ENCODE measurements at regions not wholly inside any gene's neighbourhood (a gene's known extent, or its start where the extent isn't known, plus 50 kb on each side); places are given as distances from the start of the nearest gene placed in this dataset.
"Not testable (repeated sequence)": the region's sequence is repeated elsewhere in the genome, so short reads cannot be mapped to it uniquely, and the experiment has no call there.

GRCh38 chr13:81080911-81081454 is 740.1 kb upstream of the SPRY2 start:
- no peak for DNase-seq

DNA sequence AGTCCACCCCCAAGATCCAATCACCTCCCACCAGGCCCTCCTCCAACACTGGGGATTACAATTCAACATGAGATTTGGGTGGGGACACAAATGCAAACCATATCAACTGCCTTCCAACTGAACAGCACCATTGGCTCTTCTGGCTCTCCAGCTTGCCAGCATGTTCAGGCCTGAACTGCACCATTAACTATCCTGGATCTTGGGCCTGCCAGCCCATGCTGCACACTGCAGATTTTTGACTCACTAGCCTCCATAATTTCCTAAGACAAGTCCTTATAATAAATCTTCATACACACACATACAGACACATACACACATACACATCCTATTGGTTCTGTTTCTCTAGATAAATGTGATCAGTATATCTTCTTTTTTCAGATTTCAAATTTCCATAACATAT is 737.1 kb upstream of the SPRY2 start:
- DNase-seq = no peak

DNA sequence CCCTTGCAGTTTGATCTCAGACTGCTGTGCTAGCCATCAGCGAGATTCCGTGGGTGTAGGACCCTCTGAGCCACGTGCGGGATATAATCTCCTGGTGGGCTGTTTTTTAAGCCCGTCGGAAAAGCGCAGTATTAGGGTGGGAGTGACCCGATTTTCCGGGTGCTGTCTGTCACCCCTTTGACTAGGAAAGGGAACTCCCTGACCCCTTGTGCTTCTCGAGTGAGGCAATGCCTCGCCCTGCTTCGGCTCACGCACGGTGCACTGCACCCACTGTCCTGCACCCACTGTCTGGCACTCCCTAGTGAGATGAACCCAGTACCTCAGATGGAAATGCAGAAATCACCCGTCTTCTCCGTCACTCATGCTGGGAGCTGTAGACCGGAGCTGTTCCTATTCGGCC is 728.9 kb upstream of the SPRY2 start:
- not testable (repeated sequence) for DNase-seq

DNA sequence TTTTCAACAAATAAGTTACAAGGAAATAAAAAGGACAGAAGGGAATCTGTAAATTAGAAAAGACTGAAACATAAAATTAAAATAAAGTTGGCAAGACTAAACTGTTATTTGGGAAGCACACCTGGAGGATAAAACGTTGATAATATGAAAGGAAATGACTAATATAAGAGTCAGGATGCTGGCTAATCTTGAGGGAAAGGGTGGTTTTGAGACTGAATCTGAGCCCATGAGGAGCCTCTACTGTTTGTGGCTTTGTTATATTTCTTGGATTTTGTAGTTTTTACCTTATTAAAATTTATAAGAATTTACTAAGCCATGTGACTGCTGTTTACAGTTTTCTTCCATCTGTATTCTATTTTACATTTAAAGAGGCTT is 718.0 kb upstream of the SPRY2 start:
- DNase-seq = no peak

DNA sequence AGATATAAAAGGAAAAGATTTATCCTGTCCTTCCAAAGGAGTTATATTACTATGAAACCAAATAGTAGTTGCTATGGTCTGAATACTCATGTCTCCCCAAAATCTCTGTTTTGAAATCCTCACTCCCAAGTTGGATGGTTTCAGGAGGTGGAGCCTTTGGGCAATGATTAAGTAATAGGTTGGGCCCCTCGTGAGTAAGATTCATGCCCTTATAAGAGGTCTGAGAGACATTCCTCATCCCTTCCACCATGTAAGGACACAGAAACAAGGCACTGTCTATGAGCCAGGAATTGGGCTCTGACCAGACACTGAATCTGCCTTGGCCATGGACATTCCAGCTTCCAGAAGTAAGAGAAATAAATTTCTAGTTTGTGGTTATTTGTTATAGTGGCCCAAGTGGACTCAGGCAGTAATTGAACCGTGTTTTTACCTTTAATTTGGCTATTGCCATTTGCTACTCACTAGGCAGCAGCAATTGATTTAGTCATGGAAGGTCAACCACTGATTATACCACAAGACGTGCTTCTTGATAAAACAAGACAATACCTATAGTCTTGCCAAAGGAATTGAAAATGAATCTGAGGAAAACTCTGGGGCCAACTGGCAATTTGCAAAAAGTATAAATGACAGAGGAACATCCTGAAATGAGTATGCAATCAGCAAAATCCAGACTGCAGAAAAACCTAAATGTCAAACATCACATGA is 717.4 kb upstream of the SPRY2 start:
- no peak for DNase-seq

DNA sequence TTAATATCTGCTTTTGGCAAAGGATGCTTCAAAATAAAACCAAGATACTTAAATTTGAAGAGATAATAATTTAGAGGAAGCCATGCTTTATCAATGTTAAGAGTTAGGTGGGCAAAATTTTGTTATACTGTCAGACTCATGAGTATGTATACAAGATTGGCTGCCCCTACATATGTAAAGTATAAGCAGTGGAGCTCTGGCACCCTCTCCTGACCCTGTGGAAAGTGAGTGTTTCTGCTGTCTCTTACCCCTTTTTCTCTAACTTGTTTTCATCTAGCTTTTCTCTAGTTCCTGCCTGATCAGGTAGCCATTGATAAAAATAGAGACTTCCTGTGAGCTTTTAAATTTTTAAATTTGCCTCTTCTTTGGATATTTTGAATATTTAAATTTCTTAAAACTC is 710.9 kb upstream of the SPRY2 start:
- DNase-seq = peak; percentile 6

- DNase-seq = no peak
Measured at GRCh38 chr13:81048026-81048461, 707.1 kb upstream of the SPRY2 start.

DNA sequence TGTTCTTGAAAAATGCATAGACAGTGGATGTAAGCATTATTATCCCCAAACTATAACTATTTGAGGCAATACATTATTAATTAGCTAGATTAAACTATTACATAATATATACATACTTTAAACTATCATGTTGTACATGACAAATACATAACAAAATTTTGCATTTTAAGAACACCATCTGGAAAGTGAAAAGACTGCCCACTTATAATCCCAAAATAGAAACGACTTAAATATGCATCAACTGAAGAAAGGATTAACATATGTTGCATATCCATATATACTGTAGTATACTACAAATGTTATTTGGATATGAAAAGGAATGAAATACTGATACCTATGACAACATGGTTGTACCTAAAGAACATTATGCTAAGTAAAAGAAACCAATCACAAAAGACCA is 700.8 kb upstream of the SPRY2 start:
- DNase-seq = no peak

DNA sequence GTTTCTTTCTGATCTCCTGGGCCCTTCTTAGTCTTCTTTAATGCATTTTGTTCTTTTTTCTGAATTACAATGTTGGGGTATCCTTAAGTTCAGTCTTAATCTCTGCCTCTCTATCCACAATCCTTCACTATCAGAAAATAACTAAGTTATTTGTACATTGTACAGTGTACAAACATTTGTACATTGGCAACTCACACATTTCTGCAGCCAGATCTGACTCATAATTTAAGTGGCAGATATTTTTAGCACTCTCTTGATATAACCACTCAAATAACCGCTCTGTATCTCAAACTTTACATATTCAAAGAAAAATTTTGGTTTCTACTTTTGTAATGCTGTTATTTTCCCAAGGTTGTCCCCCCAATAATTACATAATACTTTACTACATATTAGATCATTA is 691.1 kb upstream of the SPRY2 start:
- DNase-seq = no peak

GRCh38 chr13:81025091-81025490 is 684.2 kb upstream of the SPRY2 start:
- no peak for DNase-seq

DNA sequence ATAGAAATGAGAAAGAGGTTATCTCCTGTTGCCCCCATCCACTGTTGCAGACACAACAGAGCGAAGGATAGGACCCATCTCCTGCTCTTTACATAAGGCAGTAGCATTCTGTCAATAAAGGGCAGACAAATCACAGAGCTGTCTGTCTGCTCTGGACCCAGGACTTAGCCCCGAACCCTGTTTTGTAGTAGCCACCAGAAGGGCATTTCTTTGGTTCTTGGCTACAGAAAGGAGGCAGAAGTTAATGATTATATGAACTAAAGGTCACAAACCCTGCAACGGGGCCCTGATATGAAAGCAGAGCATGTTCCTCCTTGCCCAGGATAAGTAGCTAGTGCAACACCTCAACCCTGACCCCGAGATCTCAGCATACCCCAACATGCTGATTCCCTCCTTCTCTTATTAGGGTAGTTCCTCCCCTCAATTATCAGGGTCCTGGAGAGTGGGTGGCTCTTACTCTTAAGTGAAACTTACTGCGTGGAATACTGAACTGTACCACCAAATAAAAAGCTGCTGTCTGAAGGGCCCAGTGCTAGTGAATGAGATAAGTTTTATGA is 680.4 kb upstream of the SPRY2 start:
- DNase-seq = no peak

DNA sequence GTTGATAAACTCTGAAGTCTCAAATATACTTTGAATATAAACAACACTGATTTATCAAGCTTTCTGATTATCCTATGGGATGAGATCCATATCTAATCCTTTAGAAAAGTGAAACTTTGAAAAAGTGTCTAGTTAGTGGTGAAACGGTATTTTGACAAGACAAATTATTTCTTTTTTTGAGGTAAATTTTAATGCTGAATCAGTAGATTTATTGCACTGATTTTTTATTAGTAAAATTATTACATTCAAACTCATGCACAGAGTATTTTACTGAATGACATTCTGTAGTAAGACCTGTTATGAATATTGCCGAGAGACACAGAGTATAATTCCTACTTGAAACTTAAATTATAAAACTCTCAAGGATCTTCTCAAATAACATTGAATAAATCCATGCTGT is 679.1 kb upstream of the SPRY2 start:
- no peak for DNase-seq

DNA sequence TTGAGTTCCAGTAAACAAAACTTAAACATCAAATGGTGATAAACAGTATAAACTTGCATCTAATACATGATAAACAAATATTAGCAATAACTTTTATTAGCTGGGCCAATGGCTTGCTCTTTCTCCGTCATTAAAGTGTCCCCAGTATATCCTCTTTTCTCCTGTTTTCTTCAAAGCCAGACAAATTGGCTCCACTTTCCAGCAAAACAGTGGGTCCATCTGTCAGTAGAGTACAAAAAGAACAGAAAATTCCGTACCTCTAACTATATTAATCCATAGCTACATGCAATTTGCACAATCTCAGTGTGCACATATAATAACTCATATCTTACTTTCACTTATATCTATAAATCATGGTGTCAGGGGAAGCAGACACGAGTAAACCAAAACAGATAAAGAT is 678.0 kb upstream of the SPRY2 start:
- DNase-seq = no peak

- DNase-seq = peak; percentile 60
Measured at GRCh38 chr13:81017513-81018152, 676.7 kb upstream of the SPRY2 start.

GRCh38 chr13:81012031-81012430 is 671.1 kb upstream of the SPRY2 start:
- no peak for DNase-seq

DNA sequence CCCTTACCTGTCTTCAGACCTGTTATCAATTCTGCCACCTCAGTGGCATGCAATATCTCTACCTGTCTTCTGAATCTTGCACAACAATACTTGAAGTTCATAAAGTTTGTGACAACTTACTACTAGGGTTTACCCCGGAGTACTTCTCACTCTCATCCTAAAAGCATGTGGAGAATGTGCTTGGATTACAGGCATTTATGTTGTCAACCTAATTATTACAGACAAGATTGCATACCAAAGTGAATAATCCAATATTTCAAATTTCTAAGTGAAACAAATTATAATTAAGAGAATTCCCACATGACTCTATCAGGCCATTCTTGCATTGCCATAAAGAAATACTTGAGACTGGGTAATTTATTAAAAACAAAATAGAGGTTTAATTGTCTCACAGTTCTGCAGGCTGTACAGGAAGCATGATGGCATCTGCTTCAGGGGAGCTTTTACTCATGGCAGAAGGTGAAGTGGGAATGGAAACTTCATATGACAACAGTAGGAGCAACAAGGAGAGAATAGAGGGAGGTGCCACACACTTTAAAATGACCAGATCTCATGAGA is 661.0 kb upstream of the SPRY2 start:
- DNase-seq = no peak

GRCh38 chr13:80998603-80999002 is 657.7 kb upstream of the SPRY2 start:
- not testable (repeated sequence) for DNase-seq

- DNase-seq = no peak
Measured at GRCh38 chr13:80989747-80990146, 648.8 kb upstream of the SPRY2 start.

- DNase-seq = no peak
Measured at GRCh38 chr13:80989241-80989640, 648.3 kb upstream of the SPRY2 start.

GRCh38 chr13:80988391-80989151 is 647.6 kb upstream of the SPRY2 start:
- no peak for DNase-seq

DNA sequence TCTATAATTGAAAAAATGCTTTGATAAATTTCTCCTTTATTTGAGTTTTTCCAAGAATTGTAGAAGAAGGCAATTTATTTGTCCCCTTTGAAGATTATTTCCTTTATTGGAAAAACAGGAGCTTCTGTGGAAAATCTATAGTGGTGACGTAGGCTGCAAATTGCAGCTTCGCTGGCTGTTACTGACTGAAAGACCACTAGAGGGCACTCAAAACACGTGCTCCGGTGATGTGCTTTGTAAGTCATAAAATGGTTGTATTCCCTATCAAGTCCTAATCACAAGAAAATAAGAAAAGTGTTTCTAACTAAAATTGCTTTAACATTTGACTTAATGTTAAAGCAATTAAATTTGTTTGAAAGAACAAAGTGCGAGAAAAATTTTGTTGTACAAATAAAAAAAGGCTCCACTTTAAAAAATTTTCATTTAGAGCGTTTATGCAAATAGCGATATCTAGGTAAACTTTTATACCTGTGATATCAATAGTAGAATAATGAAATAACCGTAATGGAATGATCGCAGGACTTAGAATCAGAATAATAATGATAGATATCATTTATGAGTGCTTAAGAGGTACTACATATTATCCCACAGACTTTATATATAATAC is 638.2 kb upstream of the SPRY2 start:
- peak; percentile 67 for DNase-seq

- DNase-seq = no peak
Measured at GRCh38 chr13:80977168-80977567, 636.2 kb upstream of the SPRY2 start.

DNA sequence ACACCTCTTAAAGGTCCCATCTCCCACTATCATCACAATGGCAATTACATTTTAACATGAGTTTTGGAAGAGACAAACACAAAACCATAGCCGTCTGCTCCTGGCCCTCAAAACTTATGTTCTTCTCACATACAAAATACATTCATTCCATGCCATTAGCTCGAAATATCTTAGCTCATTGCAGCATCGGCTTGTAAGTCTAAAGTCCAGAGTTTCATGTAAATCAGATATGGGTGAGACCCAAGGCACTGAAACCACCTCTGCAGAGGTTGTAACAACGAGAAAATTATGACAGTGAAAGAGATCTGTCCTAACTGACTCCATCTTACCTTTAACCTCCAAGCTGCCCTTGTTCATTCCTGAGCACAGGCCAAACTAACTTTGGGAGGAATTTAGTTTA is 635.0 kb upstream of the SPRY2 start:
- DNase-seq = no peak
